Embryonic facial prominence (tissue), 1 donor: ENCODE measurements at regions not wholly inside any gene's neighbourhood (a gene's known extent, or its start where the extent isn't known, plus 50 kb on each side); places are given as distances from the start of the nearest gene placed in this dataset.

Source experiments
- DNase-seq: peaks from one replicate; pipeline ENCODE4 v3.0.0-alpha.2; 2016; ENCODE audit errors: extremely low spot score

DNA sequence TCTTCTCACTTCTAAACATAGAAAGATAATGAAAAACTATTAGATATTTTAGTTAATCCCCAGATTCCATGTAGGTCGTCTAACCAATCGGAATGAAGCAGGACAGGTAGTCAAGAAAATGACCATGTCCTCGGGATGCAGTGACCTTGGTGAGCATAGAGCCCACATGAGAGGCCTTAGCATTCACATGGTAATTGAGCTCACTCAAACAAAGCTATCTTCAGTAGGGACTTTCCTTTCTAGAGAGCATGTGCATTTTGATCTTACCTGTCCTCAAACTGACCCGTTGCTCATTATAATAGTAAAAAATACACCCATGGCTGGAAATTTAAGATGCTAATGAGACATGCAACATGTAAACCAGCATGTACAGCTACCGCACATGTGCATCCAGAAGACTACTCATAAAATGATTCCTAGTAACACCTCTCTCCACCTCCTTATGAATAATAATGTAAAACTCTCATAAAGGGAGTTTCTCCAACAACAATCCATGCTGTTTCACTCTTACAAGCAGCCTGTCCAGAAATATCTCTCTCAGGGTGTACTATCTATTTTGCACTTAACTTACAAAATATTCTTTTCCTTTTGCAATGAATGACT lies 274.0 kb upstream of the CDH9 start:
- DNase-seq = no peak

DNA sequence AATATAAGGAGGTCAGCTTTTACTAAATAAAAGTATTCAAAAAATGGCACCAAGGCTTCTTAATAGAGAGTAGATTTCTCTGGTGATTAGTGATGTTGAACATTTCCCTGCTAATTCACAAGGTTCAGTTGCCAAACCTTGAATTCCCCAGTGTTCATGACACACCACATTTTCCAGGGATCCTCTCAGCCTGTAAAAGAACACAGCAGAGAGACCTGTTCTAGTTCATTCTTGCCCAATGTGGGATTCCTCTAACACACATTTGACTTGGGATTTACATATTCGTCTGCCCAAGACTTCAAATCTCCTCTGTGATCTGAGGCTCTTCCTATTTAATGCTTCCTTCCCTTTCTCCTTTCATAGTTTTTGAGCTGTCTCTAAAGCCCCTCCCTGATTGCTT lies 273.2 kb upstream of the CDH9 start:
- DNase-seq = no peak

- no peak for DNase-seq
Measured at GRCh38 chr5:27308153-27308552, 269.8 kb upstream of the CDH9 start.

- DNase-seq = no peak
Measured at GRCh38 chr5:27290172-27290571, 251.8 kb upstream of the CDH9 start.

DNA sequence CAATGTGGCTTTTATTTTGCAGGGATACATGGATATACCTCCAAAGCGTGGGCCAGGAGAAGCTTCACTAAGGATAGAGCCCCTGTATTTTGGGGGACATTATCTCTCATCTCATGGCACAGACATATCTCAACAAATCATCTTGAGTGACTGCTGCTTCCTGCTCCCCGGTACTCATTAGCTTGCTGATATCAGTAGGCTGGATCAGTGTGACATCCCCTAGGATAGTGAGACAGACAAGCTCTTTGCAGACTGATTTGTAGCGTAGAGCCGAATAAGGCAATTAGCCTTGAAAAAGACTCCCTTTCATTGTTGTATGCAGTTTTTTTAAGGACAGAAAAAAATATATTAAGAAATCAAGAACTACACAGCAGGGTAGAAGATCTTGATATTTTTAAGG lies 237.7 kb upstream of the CDH9 start:
- no peak for DNase-seq

- DNase-seq = no peak
Measured at GRCh38 chr5:27275345-27275744, 237.0 kb upstream of the CDH9 start.

DNA sequence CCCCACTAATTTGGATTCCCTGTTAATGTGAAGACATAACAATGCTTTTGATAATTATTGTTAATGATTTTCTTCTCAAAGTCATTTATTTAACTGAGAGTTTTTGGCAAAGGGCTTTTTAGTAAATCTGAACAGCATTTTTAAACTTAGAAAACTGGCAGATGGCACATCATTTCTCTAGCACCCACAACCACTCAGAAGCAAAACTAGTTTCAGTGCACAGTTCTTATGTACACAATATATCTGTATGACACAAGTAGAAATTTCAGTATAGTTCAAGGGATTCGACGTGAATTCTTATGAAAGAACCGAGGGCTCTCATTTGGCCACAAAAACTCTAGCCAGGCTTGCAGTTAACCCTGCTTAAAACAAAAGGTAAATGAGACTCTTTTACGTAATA lies 231.4 kb upstream of the CDH9 start:
- DNase-seq = no peak

- DNase-seq = no peak
Measured at GRCh38 chr5:27267209-27267824, 228.9 kb upstream of the CDH9 start.

DNA sequence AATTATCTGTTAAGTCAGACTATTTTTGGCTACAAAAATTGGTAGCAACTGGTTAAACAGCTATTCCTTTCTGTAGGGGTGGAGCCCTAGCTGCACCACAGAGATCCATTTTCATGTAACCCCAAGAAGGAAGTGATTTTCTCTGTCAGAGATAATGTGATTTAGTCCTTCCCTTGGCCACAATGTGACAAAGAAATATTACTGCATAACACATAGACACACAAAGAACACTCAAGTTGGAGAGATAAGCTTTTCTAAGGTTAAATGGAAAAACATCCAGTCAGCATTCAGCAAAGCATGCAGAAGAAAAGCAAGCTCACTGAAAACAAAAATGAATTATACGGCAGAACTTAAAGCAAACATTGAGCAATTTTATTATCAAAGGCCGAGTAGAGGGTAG lies 227.8 kb upstream of the CDH9 start:
- no peak for DNase-seq

- no peak for DNase-seq
Measured at GRCh38 chr5:27257696-27258095, 219.3 kb upstream of the CDH9 start.

DNA sequence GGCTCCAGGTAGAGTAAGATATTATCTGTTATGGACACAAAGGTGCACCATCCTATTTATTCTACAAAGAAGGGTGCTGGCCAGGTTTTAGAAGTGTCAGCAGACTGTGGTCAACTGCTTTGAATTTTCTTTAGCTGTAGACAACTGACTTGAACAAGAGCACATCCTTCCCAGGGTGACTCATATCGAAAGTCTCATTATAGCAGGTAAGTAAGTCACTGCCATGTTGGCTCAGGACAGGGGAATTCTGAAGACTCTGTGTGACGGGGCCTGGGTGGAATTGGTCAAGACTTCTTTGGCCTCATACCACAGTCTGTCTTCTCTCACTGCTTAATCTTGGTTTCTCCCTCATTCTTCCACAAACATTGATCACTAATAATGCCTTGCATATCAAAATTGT lies 214.5 kb upstream of the CDH9 start:
- no peak for DNase-seq

DNA sequence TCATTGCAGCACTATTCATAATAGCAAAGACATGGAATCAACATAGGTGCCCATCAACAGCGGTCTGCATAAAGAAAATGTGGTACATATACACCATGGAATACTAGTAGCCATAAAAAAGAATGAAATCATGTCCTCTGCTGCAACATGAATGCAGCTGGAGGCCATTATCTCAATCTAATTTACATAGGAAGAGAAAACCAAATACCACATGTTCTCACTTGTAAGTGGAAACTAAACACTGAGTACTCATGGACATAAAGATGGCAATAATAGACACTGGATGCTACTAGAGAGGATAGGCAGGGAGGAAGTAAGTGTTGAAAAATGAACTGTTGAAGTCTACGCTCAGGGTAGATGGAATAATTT lies 203.9 kb upstream of the CDH9 start:
- DNase-seq = no peak

GRCh38 chr5:27241564-27242257 lies 203.3 kb upstream of the CDH9 start:
- DNase-seq = no peak

GRCh38 chr5:27240791-27241190 lies 202.4 kb upstream of the CDH9 start:
- DNase-seq = no peak

GRCh38 chr5:27234916-27235315 lies 196.5 kb upstream of the CDH9 start:
- no peak for DNase-seq

- DNase-seq = no peak
Measured at GRCh38 chr5:27221410-27221809, 183.0 kb upstream of the CDH9 start.

DNA sequence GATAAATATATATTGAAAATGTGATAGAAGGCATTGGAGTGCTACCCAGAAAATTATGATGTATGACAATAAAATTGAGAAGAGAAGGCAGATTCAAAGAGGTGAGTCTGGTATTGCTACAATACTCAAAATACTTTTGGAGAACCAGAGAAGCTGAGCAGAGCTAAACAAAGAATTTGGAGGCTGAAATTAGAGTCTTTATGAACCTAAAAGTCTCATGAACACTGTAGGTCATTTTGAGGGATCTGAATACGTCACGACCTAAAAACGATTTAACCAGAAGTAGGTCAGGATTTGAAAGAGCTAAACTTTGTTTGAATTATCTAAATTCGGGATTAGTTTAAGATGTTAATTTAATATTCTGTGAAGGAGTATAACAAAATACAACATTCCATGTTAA lies 182.4 kb upstream of the CDH9 start:
- DNase-seq = no peak

GRCh38 chr5:27217977-27218376 lies 179.6 kb upstream of the CDH9 start:
- DNase-seq = no peak

DNA sequence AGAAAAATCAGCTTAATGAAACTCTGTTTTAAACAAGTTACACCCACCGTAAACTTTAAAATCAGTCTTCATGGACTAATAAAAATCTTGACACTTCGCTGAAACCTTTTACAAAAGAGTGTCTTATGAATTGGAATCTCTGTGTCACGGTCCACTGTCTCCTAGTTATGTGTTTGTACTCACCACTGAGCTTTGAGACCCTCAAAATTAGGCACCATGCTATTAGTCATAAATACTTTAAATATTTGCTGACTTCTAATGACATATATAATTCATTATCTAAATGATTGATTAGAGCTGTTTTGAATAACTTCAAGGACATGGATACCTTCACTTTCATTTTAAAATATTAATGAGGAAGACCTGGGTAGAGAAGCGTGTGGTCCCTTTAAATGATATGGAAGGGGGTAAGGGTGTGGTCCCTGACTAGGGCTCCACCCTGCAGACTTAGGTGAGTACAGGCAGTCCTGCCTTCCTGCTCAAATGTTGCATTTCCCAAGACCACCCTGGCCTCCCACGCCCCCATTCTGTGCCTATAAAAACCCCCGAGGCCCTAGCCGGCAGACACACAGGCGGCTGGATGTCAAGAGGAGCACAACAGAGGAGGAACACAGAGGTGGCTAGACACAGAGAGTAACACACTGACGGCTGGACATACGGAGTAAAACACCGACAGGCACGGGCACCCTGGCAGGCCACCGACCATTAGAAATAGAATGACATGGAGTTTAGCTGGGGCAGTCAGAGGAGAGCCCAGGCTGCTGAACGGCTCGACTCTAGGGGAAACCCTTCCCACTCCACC lies 179.0 kb upstream of the CDH9 start:
- no peak for DNase-seq

DNA sequence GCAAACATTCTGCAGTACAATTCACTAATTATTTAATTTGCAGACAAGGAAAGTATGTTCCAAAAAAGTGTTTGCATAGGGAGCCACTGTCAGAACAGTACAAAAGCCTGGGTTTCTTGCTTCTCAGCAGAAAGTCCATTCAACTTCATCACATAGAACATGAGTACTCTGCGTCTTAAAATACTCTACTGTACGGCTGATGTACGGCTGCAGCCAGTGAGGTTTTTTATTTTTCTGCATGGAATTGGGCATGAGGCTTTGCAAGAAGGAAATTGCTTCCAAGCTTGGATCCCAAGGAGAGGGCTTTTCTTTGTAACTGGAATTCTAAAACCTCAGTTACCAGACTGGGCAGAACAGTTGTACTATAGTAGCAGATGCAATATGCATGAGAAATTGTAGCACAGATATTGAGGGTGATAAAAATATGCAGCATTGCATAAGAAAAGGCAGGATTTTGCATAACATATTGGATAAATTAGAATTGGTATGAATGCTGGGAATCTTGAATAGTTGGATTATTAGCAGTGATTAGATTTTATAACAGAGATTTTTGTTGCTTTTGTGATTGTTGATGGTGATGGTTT lies 178.1 kb upstream of the CDH9 start:
- no peak for DNase-seq

DNA sequence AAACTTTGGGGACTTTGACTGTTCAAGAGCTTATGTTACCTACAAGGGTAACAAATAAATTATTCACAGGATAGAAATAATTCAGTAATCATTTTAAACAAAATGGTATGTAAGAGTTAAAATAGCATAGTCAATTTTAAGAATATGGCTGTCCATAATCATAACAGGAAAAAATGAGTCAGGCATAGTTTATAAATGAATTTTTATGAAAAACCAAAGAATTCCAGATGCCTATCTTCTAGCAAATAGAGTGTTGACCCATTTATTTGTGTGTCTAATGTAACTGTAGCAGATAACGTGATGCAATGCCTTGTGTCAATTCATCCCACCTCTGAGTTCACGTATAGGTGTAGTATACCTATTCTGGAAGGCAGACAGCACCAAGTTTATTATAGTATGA lies 169.7 kb upstream of the CDH9 start:
- DNase-seq = no peak

DNA sequence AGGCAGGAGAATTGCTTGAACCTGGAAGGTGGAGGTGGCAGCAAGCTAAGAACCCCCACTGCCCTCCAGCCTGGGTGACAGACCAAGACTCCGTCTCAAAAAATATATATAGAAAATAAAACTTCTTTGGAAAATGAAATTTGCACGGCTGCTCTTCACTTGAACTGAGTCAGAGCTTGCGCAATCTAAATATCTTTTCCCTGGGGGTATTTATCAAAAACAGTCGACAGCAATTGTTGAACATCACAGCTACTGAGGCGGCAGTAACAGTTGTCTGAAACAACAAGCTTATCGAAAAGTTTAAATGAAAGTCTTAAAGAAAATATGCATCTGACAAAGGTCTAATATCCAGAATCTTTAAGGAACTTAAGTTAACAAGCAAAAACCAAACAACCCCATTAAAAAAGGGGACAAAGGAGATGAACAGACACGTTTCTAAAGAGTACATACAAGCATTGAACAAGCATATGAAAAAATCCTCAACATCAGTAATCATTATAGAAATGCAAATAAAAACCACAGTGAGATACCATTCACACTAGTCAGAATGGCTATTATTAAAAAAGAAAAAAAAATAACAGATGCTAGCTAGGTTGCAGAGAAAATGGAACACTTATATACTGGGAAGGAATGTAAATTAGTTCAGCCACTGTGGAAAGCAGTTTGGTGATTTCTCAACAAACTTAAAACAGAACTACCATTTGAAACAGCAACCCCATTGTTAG lies 153.6 kb upstream of the CDH9 start:
- DNase-seq = no peak
